HG02623 (cell line): ENCODE measurements at regions not wholly inside any gene's neighbourhood (a gene's known extent, or its start where the extent isn't known, plus 50 kb on each side); places are given as distances from the start of the nearest gene placed in this dataset.
"Not testable (repeated sequence)": the region's sequence is repeated elsewhere in the genome, so short reads cannot be mapped to it uniquely, and the experiment has no call there.

Source experiments
- ATAC-seq: cut with Tn5 transposase; IDR thresholded peaks from one replicate; pipeline ENCODE4 v1.9.1; 2021; ENCODE audit warnings: moderate library complexity; ENCODE audit not compliant: unreplicated experiment

DNA sequence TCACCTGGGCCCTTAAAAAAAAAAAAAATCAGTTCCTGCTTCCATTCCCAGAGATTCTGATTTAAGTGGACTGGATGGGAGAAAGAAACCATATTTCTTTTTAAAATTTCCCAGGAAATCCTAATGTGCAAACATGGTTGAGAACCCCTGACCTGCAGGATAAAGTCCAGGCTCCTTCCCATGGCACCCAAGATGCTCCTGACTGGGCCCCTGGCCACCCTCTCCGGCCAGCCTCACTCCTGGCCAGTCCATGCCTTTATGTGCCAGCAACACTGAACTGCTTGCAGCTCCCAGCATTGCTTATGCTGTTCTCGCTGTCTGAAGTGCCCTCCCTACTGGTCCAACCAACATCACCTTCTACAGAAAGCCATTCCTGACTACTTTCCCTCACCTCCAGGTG lies 93.9 kb downstream of the TEX35 start:
- ATAC-seq, result no peak

DNA sequence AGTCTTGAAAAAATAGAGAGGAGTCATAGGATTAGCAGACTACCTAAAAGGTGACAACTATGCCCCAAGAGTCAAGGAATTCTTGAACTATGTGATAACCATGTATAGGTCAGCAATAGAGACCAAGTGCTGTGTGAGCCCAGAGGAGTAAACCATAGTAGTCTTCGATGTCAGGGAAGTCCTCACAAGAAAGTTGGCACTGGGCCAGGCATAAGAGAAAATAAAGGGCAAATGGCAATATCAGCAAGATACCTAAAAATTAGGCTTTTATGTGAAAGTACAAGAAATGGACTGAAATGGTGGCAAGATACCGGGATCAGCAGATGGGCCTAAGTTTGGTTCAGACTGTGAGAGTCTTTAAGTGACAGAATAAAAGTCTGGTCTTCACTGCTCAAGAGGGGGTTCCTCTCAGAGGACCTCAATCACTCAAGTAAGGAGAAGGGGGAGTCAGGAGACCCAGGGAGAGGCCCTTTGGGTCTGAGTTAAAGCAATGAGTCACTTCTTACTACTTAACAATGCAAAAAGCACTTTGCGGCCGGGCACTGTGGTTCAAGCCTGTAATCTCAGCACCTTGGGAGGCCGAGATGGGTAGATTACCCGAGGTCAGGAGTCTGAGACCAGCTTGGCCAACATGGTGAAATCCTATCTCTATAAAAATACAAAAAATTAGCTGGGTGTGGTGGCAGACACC lies 95.0 kb downstream of the TEX35 start:
- peak; percentile 46 for ATAC-seq

DNA sequence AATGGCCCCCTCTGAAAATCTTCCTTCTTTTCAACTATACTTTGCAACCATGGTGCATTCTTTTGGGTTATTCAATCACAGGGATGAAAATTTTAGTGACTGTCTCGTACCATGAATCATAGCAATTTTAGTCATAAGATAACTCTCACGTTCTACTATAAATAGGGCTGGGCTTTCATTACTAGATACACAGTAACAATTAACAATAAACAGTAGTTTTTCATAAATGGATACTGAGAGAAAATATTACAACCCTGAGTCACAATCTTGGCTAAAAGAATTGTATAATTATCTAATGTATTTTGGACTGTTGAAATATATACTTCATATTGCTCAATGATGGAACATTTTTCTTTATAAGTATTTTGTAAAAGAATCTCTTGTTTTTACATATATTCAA lies 96.1 kb downstream of the TEX35 start:
- ATAC-seq, result no peak

DNA sequence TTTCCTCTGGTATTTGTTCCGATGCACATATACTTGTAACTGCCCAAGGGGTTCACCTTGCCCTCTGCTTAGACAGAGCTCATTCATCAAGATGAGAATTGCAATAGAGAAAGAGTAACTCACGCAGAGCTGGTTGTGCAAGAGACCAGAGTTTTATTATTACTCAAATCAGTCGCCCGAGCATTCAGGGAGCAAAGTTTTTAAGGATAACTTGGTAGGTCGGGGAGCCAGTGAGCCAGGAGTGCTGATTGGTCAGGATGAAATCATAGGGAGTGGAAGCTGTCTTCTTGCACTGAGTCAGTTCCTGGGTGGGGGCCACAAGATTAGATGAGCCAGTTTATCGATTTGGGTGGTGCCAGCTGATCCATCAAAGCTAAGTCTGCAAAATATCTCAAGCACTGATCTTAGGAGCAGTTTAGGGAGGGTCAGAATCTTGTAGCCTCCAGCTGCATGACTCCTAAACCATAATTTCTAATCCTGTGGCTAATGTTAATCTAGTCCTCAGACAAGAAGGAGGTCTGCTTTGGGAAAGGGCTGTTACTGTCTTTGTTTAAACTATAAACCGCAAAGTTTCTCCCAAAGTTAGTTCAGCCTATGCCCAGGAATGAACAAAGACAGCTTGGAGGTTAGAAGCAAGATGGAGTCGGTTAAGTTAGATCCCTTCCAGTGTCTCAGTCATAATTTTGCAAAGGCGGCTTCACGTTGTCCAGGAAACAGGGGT lies 97.9 kb downstream of the TEX35 start:
- ATAC-seq, result not testable (repeated sequence)

DNA sequence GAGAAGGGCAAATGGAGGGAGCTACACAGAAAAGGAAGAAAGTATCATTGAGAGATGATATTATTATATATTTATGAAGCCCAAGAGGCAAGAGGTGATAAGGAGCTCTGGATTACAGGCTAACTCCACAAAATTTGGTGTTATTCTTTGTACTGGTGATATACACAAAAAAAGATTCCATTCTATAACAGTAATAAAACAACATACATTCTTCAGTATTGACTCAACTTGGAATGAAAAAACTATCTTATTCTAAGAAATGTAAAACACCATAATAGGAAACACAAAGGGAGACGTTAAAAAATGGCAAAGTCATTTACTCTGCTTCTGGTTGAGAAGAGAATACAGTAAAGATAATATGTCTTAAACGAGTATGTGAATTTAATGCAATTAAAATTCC lies 99.4 kb downstream of the TEX35 start:
- ATAC-seq, result no peak

DNA sequence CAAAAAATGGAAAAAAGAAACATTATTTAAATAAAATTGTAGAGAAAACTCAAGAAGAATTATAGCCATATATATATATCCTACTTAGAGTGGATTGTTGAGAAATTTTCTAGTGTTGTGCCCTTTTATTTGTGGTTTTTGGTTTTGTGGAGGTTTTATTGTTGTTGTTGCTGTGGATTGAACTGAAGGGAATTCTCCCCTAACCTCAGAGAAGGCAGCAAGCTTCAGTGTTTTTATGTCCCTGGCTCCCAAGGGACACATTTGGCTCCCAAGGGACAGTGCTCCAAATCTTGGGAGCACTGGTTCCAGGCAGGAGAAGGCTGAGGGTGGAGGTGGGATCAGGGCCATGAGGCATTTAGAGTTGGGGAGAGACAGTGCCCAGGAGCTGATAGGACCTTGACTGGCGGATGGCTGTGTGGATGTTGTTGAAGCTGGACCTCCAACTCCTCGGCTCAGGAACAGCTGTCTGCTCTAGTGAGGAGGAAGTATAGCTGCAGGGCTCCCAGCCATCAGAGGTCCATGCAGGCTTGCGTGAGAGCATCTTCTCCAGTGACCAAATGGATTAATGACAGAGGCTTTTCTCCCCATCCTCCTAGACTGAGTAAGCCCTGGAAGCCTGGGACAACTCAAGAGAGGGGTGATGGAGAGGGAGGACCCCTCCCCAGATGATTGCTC lies 100.5 kb downstream of the TEX35 start:
- no peak for ATAC-seq

DNA sequence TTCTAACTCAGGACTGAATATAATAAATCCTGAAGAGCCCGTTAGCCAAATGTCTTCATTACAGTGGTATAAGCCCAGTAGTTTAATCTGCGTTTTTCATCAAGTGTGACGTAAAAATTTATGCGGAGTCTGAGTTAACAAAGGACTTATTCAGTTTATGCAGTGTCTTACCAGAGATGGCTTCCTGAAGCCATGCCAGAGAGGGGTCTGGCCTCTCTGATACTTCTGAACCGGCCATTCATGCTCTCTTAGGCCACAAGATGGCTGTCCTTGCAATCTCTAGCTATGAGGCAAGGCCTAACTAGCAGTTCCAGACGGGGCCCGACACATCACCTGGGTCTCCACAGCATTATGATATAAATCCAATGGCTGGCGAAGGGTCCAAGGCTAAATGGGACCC lies 101.4 kb downstream of the TEX35 start:
- no peak for ATAC-seq

DNA sequence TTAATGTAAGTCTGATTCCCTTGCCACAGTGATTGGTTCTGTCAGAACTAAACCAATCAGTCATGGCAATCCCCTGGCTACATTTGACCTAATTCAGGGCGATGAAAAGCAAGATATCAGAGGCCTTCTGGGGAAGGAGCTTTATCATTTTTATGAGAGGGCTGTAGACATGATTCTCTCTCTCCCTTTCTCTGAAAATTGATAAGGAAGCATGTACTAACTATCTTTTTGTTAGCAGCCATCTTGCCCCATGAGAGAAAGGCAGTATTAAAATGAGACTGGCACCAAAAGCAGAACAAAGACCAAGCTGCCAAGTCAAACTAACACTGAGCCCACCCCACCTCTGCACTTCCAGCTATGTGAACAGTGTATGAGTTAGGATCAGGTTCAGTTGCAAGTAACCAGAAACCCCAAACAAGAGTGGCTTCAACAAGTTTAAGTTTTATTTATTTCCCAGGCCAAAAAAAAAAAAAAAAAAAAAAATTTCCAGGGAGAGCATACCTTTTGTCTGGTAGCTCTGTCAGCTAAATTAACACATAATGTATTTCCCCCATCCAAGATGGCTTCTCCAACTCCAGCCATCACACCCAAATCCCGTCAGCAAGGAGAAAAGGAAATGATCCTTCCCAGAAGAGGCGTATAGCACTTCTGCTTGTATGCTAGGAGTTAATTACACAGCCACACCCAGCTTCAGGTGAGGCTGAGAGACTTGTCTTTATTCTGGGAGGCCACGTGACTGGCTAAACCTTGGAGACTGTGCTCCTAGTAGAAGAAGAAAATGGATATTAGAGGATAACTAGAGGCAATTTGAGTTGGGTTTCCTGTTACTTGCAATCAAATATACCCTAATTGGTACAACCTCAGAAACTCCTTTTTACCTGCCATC lies 105.8 kb upstream of the RALGPS2 start:
- no peak for ATAC-seq

DNA sequence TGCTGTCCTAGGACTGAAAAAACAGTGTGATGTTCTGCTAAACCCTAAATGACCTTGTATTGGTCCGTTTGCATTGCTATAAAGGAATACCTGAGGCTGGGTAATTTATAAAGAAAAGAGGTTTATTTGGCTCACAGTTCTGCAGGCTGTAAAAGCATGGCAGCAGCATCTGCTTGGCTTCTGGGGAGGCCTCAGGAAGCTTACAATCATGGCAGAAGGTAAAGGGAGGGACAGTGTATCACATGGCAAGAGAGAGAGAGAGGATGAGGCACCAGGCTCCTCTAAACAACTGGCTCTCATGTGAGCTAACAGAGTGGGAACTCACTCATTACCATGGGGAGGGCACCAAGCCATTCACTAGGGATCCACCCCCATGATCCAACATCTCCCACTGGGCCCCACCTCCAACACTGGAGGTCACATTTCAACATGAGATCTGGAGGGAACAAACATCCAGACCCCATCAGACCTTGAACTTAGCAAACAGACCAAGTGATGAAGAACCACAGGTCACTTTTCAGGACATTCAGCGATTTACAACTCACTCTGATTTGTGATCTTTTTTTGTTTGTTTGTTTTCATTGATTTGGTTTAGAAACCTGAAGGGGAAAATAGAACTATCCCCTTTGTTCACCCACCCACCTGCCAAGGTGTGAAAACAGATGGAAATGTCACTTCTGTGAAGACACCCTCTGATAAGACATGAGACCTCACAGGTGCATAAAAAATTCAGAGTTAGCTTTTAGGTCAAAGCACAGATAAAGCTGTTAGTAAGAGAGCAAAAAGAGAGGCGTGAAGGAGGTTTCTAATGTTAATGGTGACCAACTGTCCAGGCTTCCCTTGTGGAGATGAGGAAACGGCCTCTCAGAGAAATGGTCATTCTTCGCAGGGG lies 104.2 kb upstream of the RALGPS2 start:
- ATAC-seq, result no peak

DNA sequence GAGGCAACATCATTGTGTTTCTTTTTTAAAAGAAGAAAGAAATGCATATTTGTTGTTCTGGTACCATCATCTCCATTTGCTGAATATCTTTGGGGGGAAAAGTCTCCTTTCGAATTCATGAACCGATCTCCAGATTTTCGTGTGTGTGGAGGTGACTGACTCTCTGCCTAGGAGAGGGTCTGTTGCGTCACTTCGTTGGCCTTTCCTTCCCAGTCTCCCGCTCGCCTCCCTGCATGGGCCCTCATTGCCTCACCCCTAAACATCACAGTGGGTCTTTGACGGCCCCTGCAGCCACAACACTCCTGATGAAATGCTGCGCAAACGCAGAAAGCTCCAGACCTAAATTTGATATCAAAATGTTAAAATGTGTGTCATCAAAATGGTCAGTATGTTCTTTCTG lies 103.2 kb upstream of the RALGPS2 start:
- no peak for ATAC-seq

DNA sequence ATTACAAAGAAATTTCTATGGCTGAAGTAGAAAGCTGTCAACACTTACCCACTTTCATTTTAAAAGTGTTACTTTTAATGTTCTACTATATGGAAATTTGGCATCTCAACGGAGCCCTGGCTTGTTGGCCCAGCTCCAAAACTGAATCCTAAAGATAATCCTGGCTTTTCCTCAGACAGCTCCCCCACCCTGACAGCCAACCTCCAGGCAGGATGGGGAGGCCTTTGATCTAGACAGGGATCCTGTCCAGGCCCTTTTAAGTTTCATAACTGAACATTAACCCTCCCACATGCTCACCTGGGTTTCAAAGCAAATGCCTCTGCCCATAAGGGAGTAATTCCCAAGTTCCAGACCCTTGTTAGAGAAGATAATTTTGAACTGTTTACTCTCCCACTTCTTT lies 99.3 kb upstream of the RALGPS2 start:
- no peak for ATAC-seq

DNA sequence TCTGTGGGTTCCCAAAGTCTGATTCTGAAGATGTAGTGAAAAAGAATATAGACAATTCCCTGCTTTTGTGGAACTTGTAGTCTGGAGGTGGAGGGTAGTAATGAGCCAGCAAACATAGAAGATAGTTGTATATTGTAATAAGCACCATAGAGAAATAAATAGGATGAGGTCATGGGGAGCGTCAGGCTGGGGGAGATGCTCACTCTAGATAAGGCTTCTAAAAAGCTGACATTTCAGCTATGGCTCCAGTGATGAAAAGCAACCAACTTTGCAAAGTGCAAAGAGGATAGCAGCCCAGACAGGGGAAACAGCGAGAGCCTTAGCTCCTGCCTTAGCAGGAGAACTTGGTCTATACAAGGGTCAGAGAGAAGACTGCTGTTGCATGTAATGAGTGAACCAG lies 98.0 kb upstream of the RALGPS2 start:
- ATAC-seq, result no peak

DNA sequence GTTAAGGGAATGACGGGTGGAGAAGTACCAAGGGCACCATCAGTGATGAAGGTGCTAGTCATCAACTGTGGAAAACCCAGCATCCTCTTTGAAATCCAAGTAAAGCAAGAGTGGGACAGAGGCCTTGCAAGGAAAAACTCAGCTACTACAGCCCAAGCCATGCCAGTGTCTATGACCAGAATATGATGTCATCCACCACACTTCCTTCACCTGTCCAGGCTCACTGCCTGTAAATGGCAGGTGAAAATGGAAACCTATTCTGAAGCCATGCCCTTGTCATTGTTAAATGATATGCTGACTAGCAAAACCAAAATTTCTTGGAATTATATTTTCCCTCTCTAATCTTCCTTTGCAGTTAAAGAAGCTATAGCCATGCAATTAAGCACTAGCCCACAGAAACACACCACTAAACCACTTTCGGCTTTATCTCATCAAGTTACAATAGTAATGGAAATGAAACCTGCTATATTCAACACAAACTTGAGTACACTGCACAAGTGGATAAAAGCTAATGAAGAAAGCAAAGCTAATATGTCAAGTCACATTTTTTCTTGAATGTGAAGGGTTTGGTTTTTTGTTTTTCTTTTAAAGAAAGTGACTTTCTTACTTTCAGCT lies 96.3 kb upstream of the RALGPS2 start:
- no peak for ATAC-seq

DNA sequence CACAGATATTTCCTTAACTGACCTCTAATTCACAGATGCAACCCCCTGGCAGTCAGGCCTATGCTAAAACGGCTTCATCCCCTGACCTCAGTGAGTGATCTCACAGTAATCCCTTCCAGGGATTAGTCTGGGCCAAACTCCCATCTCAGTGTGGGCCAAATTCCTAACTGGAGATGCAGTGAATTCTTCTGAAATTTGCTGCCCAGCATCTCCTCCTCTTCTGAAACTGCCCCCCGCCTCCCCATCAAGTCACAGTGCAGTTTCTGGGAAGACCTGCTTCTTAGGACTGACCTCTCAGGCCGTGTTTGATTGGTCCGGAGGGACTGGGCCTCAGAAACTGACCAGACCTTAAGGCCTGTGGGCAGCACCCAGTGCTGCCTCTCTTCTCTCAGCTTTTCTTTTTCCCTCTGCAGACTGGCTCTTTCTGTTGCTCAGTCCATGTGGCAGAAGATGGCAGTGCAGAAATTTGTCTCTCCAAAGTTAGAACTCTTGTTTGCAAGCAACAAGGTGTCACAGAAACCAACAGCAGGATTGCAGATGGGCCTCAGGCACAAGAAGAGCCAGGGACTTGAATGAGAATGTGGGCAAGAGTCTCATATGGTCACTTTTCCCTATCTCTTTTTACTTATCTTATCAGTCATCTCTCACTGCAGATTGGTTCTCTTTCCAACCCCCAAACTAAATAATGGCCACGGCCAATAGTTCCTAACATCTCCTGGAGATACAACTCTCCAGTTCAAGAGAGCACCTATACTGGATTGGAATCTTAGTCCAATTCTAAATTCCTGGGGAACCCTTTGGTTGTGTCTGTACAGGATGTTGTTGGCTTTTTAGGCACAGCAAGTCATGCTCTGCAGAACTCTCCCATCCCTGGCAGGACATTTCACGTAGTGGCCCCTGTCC lies 95.5 kb upstream of the RALGPS2 start:
- no peak for ATAC-seq

DNA sequence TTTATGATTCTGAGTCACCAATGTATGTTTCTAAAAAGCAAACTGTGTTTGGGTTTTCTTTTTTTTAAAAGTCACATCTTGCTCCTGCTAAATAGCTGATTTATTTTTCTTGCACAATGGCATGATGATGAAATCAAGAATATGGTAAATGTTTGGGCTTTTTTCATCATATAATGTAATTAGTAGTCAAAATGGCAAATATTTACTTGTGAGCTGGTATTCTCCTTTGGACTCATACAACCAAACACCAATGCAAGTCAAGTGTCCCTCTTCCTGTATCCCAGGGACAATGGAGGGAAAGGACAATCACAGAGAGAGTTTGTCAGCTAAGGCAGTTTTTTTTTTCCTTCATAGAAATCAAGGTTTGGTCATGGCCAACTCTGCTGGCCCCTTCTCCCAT lies 94.6 kb upstream of the RALGPS2 start:
- ATAC-seq, result no peak

DNA sequence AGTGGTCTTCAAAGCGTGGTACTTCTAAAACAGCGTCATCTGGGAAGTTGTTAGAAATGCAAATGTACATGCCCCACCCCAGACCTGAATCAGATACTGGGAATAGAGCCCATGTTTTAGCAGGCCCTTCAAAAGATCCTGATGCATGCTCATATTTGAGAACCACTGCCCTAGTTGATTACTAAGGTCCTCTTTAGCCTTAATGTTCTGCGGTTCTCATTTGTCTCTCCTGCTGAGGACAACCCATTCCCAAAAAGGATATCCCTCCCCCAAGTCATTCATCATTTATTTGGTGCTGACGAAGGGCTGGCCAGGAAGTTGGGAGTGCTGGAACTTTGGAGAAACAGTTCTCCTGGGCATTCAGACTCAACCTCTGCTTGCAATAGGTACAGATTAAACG lies 92.4 kb upstream of the RALGPS2 start:
- no peak for ATAC-seq

DNA sequence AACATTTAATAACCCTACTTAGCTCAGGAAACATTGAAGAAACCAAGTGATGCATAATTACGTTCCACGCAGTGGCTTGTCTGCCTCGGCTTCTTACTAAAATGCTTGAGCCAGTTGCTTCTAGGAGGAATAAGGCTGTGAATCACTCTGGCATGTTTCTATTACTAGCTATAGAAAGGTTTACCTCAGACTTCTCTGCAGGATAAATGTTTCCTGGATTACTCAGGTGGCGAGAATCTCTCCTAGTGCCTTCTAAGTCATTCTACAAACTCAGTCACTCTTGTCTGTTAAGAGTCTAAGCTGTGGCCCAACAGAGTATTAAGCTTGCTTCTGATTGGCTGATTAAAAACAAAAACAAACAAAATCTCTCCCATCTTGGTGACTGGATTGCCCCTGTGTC lies 92.0 kb upstream of the RALGPS2 start:
- ATAC-seq, result no peak

DNA sequence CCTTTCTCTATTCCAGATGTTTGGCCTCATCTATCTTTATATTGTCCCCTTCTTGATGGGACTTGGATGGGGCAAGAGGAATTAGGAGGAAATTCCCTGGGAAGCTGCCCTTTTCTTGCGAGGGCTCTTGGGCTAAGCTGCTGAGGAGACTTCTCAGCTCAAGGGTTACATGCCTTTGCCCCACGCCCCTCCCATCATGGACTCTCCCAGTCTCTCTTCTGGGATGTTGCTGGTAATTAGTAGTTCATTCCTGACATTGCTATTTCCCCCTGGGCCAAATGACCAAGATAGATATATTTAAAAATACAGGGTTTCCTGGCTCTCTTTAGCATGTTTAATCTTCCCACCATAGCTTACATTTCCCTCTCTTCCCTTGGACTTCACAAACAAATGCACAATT lies 90.6 kb upstream of the RALGPS2 start:
- ATAC-seq, result no peak

DNA sequence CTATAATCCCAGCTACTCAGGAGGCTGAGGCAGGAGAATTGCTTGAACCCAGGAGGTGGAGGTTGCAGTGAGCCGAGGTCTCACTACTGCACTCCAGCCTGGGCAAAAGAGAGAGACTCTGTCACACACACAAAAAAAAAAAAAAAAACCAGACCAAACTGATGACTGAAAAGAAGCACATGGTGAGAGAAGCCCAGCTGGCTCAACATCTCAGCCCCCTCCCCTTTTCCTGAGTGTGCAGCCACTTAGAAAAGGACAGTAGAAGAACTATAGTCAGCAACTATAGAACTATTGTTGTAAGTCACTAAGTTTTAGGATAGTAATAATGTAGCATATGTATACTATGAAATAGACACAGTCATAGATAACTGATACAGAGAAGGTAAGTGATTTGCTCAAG lies 87.2 kb upstream of the RALGPS2 start:
- no peak for ATAC-seq
